ENCODE measurements at regions not wholly inside any gene's neighbourhood (a gene's known extent, or its start where the extent isn't known, plus 50 kb on each side); places are given as distances from the start of the nearest gene placed in this dataset.

GRCh38 chr12:84553331-84554117, 359.1 kb downstream of the SLC6A15 start:
- TF ChIP-seq POLR2AphosphoS5 (IDR thresholded peaks at IDR 0.05; ENCODE audit: borderline replicate concordance, low read depth, low read length), result no peak
- TF ChIP-seq EZH2 (IDR thresholded peaks at IDR 0.05), result no peak
